ENCODE measurements at regions not wholly inside any gene's neighbourhood (a gene's known extent, or its start where the extent isn't known, plus 50 kb on each side); places are given as distances from the start of the nearest gene placed in this dataset.

GRCh38 chr12:17550011-17550410, 540.0 kb downstream of the RERGL start:
- DNase-seq (ENCODE audit: low spot score) = no peak

DNA sequence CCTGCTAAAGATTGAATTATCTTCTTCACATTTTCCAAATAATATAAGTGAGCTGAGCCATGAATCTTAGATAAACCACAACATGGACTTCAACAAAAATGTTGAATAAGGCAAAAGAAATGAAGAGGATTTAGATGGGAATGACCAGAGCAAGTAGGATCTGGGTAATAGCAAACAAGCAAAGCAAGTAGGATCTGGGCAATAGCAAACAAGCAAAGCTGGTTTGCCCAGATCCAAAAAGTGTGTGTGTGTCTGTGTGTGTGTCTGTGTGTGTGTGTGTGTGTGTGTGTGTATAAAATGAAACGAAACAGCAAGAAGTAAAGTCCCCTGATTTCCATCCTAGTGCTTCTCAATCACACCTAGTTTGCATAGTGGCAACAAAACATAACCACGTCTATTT, 549.1 kb downstream of the RERGL start:
- no peak for DNase-seq (ENCODE audit: low spot score)

GRCh38 chr12:17528394-17528793, 561.6 kb downstream of the RERGL start:
- DNase-seq (ENCODE audit: low spot score) = no peak

DNA sequence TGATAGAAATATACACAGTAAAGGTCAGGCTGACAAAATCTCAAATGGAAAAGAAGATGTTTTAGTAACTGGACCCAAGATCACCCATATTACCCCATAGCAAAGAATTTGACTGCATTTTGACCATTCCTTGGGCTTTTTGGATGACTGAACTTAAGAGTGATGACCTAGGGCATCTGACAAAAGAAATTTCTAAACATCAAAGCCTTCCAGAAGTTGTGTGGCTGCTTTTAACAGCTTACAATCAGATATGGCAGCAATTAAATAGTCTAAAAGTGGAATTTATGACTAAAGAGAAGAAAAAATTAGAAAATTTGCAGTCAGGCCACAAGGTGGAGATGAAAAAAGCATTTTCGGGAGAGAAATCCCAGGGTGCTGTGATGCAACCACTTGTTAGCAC, 563.0 kb downstream of the RERGL start:
- DNase-seq (ENCODE audit: low spot score) = no peak

DNA sequence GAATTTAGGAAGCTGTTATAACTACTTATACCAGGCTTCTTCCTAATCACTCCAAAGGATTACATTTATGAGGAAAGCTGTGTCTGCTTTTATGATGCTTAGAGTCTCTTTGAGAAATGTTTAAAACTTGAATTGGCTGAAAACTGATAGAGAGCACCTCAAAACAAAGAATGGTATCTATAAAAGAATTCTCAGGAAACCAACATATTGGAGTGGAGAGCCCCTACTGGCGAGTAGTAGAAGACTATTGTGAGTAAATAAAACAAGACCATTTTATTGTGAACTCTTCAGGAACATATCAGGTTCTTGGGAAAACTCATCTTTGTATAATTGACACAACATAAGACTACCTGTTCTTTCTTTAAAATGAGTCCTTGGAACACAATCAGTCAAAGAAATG, 578.6 kb downstream of the RERGL start:
- DNase-seq (ENCODE audit: low spot score) = no peak

- DNase-seq (ENCODE audit: low spot score) = no peak
Observed at GRCh38 chr12:17507336-17507735, 582.7 kb downstream of the RERGL start.

- DNase-seq (ENCODE audit: low spot score) = no peak
Observed at GRCh38 chr12:17503742-17504141, 586.3 kb downstream of the RERGL start.

- no peak for DNase-seq (ENCODE audit: low spot score)
Observed at GRCh38 chr12:17489452-17489851, 600.5 kb downstream of the RERGL start.

GRCh38 chr12:17478908-17479673, 610.9 kb downstream of the RERGL start:
- DNase-seq (ENCODE audit: low spot score) = no peak

DNA sequence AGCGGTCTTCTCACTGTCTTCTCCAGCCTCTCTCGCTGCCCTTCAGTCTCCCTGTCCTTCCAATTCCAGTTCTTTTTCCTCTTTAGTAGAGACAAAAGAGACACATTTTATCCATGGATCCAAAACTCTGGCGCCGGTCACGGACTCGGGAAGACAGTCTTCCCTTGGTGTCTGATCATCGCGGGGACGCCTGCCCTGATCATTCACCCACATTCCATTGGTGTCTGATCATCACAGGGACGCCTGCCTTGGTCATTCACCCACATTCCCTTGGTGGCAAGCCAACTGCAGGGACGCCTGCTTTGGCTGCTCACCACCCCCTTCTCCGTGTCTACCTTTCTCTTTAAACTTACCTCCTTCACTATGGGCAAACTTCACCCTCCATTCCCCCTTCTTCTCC, 619.5 kb downstream of the RERGL start:
- peak; percentile 53 for DNase-seq (ENCODE audit: low spot score)

- no peak for DNase-seq (ENCODE audit: low spot score)
Observed at GRCh38 chr12:17459214-17459613, 630.8 kb downstream of the RERGL start.

- no peak for DNase-seq (ENCODE audit: low spot score)
Observed at GRCh38 chr12:17456486-17456885, 633.5 kb downstream of the RERGL start.

DNA sequence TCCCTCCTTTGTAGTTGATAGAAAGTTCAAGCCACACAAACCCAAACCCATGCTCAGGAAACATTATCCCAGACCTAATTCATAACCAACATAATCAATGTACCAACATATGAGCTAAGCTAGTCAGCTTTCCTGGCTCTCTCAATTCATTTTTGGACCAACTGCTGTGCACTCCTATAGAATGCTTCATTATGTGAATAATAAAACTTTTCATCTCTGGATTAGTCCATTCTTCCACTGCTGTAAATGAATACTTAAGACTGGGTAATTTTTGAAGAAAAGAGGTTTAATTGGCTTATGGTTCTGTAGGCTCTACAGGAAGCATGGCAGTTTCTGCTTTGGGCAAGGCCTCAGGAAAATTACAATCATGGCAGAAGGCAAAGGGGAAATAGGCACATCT, 651.9 kb downstream of the RERGL start:
- DNase-seq (ENCODE audit: low spot score) = no peak

GRCh38 chr12:17416748-17417147, 673.2 kb downstream of the RERGL start:
- no peak for DNase-seq (ENCODE audit: low spot score)

GRCh38 chr12:17414596-17414995, 675.4 kb downstream of the RERGL start:
- no peak for DNase-seq (ENCODE audit: low spot score)

DNA sequence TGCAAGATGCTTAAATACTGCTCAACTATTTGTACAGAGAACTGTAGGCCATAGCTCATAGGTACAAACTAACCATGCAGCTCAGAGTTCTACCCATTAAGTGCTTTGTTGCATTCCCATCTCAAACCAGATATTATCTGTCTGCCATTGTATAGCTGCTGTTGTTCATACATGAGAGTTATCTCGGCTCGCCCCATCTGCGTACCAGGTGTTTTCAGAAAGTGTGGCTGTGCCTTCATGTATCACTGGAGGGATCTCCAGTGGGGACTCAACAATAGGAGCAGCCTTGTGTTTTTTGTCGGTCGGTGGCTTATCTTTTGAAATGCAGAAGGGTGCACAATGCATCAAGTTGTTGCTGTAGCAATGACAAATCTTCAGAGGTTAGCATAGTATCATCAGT, 678.3 kb downstream of the RERGL start:
- no peak for DNase-seq (ENCODE audit: low spot score)

DNA sequence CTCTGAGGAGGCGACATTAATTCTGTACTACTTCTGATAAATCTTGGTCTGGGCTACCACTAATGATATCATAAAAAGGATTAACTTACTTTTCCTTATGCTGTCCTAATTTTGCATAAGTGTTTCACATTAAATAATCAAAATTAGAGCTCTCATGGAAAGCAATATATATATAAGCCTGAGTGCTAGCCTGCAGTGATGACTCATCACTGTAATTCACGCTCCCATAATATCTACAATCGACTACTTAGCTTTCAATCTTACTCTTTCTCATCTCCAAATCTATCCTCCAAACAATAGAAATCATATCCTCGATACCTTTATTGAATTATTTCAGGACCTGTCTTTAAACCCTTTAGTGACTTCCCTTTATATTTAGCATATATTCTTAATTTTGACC, 701.3 kb downstream of the RERGL start:
- DNase-seq (ENCODE audit: low spot score) = no peak

- no peak for DNase-seq (ENCODE audit: low spot score)
Observed at GRCh38 chr12:17383321-17383720, 706.7 kb downstream of the RERGL start.

DNA sequence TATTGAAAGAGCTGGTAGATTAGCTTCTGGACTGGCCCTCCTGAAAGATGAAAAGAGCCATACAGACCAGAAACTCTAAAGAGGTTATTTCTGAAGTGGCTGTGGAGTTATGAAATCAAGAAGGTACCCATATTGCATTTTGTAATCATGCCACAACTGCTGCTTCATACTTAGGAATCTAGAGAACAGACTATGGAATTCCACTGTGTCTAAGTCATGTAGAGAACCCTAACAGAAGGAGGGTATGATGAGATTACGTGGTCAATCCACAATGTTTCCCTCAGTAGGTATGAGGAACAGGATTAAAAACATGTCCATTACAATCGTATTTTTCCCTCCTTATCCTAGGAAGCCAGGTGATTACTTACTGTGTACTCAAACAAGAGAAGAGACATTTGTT, 708.8 kb downstream of the RERGL start:
- DNase-seq (ENCODE audit: low spot score) = no peak

- DNase-seq (ENCODE audit: low spot score) = no peak
Observed at GRCh38 chr12:17372508-17372907, 717.5 kb downstream of the RERGL start.

- DNase-seq (ENCODE audit: low spot score) = no peak
Observed at GRCh38 chr12:17371491-17372215, 718.3 kb downstream of the RERGL start.

- no peak for DNase-seq (ENCODE audit: low spot score)
Observed at GRCh38 chr12:17370621-17371020, 719.4 kb downstream of the RERGL start.

DNA sequence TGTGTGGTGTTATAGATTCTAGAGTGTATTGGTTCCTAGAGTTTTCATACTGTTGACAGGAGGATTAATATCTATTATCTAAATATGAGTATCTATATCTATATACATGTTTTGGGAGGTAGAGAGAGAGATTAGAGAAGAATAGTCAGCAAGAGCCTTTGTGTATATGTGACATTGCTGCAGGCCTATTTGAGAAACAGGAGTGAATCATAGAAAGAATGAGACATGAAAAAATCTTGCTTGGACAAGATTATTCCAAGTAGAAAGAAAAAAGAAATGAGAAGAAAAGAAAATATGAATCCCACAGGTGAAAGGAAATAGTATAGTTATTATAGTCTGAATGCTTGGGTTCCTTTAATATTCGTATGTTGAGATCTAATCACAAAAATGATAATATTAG, 720.4 kb downstream of the RERGL start:
- no peak for DNase-seq (ENCODE audit: low spot score)

Measured in mesenteric fat pad (tissue), 1 donor.